IMR-90 (cell line): ENCODE measurements at regions not wholly inside any gene's neighbourhood (a gene's known extent, or its start where the extent isn't known, plus 50 kb on each side); places are given as distances from the start of the nearest gene placed in this dataset.

Experiments
- ATAC-seq: fragments of 200-7000 bp; cut with Tn5 transposase; 2 replicates; pipeline ENCODE4 v1.9.1; 2020; ENCODE audit warnings: low read depth, mild to moderate bottlenecking, moderate library complexity
- BruUV-seq: library from RNA; stranded (reverse); fragments of 400-500 nt; replicated peaks from 2 replicates; lab custom pipeline; 2021; lab: Mats Ljungman, UMichigan
- CTCF ChIA-PET: fragments of 300-600 bp; formaldehyde crosslinking; extraction: SDS; loops from one replicate; lab custom pipeline; 2021; ENCODE audit warnings: antibody characterized with exemption; lab: Yijun Ruan, JAX
- POLR2A ChIA-PET: fragments of 300-600 bp; sonication (Branson Sonifier 250); formaldehyde crosslinking; loops from one replicate; lab custom pipeline; 2022; ENCODE audit warnings: antibody characterized with exemption; ENCODE audit not compliant: unreplicated experiment; lab: Charles Lee
- DNase-seq: peaks from one replicate; pipeline ENCODE4 v3.0.0; 2013
- H2AFZ ChIP-seq: replicated peaks from 2 replicates; pipeline ENCODE3; 2013; ENCODE audit warnings: low read length, mild to moderate bottlenecking; ENCODE audit not compliant: poor library complexity
- H2AK5ac ChIP-seq: 2 replicates; pipeline ENCODE4 v1.6.1; 2013; ENCODE audit warnings: low read depth, low read length, inconsistent platforms
- H2AK9ac ChIP-seq: replicated peaks from 2 replicates; pipeline ENCODE3; 2013; ENCODE audit warnings: mild to moderate bottlenecking, low read depth, low read length, moderate library complexity; ENCODE audit not compliant: poor library complexity
- H2BK120ac ChIP-seq: 2 replicates; pipeline ENCODE4 v1.6.1; 2013; ENCODE audit warnings: low read depth, low read length, inconsistent platforms
- H2BK15ac ChIP-seq: 3 replicates; pipeline ENCODE4 v1.6.1; 2013; ENCODE audit warnings: low read depth, low read length, inconsistent platforms
- H2BK20ac ChIP-seq: 2 replicates; pipeline ENCODE4 v1.6.1; 2013; ENCODE audit warnings: low read depth, mild to moderate bottlenecking, inconsistent platforms, low read length, moderate library complexity
- H2BK5ac ChIP-seq: 2 replicates; pipeline ENCODE4 v1.6.1; 2013; ENCODE audit warnings: mild to moderate bottlenecking, low read depth, low read length, inconsistent platforms; ENCODE audit not compliant: poor library complexity, severe bottlenecking
- H3K14ac ChIP-seq: replicated peaks from 2 replicates; pipeline ENCODE4 v1.6.1; 2013; ENCODE audit warnings: low read depth, low read length, inconsistent platforms
- H3K18ac ChIP-seq: 2 replicates; pipeline ENCODE4 v1.6.1; 2013; ENCODE audit warnings: low read depth, low read length, control low read depth
- H3K23ac ChIP-seq: 2 replicates; pipeline ENCODE4 v1.6.1; 2013; ENCODE audit warnings: low read depth, low read length, inconsistent platforms
- H3K27ac ChIP-seq: 2 replicates; pipeline ENCODE4 v1.5.1; 2013; ENCODE audit warnings: mild to moderate bottlenecking, control low read depth, low read length; ENCODE audit not compliant: insufficient read depth
- H3K27me3 ChIP-seq: 2 replicates; pipeline ENCODE4 v1.6.1; 2013; ENCODE audit warnings: low read length; ENCODE audit not compliant: control insufficient read depth, insufficient read depth
- H3K36me3 ChIP-seq: 2 replicates; pipeline ENCODE4 v1.6.1; 2013; ENCODE audit warnings: low read length, mixed read lengths; ENCODE audit not compliant: control insufficient read depth, insufficient read depth
- H3K4ac ChIP-seq: 2 replicates; pipeline ENCODE4 v1.6.1; 2013; ENCODE audit warnings: low read depth, low read length, inconsistent platforms
- H3K4me1 ChIP-seq: 2 replicates; pipeline ENCODE4 v1.6.1; 2013; ENCODE audit warnings: low read length, mixed read lengths; ENCODE audit not compliant: control insufficient read depth, insufficient read depth
- H3K4me2 ChIP-seq: 2 replicates; pipeline ENCODE4 v1.6.1; 2013; ENCODE audit warnings: low read depth, mild to moderate bottlenecking, control low read depth, low read length, moderate library complexity
- H3K4me3 ChIP-seq: 2 replicates; pipeline ENCODE4 v1.5.1; 2013; ENCODE audit warnings: low read depth, mild to moderate bottlenecking, control low read depth, low read length, moderate library complexity; ENCODE audit not compliant: insufficient read depth
- H3K56ac ChIP-seq: 2 replicates; pipeline ENCODE4 v1.6.1; 2013; ENCODE audit warnings: low read length, inconsistent platforms; ENCODE audit not compliant: insufficient read depth; ENCODE audit errors: extremely low read depth
- H3K79me1 ChIP-seq, 2 experiments: 2 replicates each; pipeline ENCODE4 v1.6.1; 2013; ENCODE audit warnings: low read length in 2 of 2, inconsistent platforms in 1 of 2, low read depth in 1 of 2
- H3K9ac ChIP-seq: 2 replicates; pipeline ENCODE4 v1.6.1; 2013; ENCODE audit warnings: low read depth, low read length, control low read depth
- H3K9me1 ChIP-seq: 2 replicates; pipeline ENCODE4 v1.6.1; 2013; ENCODE audit warnings: low read length, inconsistent platforms; ENCODE audit not compliant: insufficient read depth
- H3K9me3 ChIP-seq: 2 replicates; pipeline ENCODE4 v1.6.1; 2013; ENCODE audit warnings: low read length; ENCODE audit not compliant: control insufficient read depth, insufficient read depth
- H4K20me1 ChIP-seq: 2 replicates; pipeline ENCODE4 v1.6.1; 2013; ENCODE audit warnings: low read length, inconsistent platforms; ENCODE audit not compliant: insufficient read depth
- H4K5ac ChIP-seq: 2 replicates; pipeline ENCODE4 v1.6.1; 2013; ENCODE audit warnings: mild to moderate bottlenecking, low read depth, low read length, control low read depth
- H4K8ac ChIP-seq, 2 experiments: 2 replicates each; pipeline ENCODE4 v1.6.1; 2013; ENCODE audit warnings: low read depth in 2 of 2, low read length in 2 of 2, control low read depth in 1 of 2, inconsistent platforms in 1 of 2
- H4K91ac ChIP-seq: 2 replicates; pipeline ENCODE4 v1.6.1; 2013; ENCODE audit warnings: low read depth, low read length, inconsistent platforms; ENCODE audit not compliant: insufficient read depth
- BHLHE40 ChIP-seq: fragments of 150-350 bp; IDR thresholded peaks from 2 replicates; pipeline ENCODE4 v1.6.1; 2016; ENCODE audit warnings: mild to moderate bottlenecking, low read depth, low read length
- CHD1 ChIP-seq: IDR thresholded peaks from 2 replicates; pipeline ENCODE4 v1.6.1; 2012; ENCODE audit warnings: low read depth, low read length, improper control_type of control experiment
- RCOR1 ChIP-seq: IDR thresholded peaks from 2 replicates; pipeline ENCODE4 v1.6.1; 2012; ENCODE audit warnings: mild to moderate bottlenecking, low read length, improper control_type of control experiment; ENCODE audit not compliant: insufficient replicate concordance
- RFX5 ChIP-seq: IDR thresholded peaks from 2 replicates; pipeline ENCODE4 v1.8.0; 2012; ENCODE audit warnings: low read depth, mild to moderate bottlenecking, low read length, moderate library complexity
- SMC3 ChIP-seq: fragments of 150-350 bp; IDR thresholded peaks from 2 replicates; pipeline ENCODE4 v1.6.1; 2016; ENCODE audit warnings: low read depth, mild to moderate bottlenecking, antibody characterized with exemption, low read length, moderate library complexity
- dilution Hi-C: fragments of 300-500 bp; cut with HindIII; formaldehyde crosslinking; loops from one replicate; pipeline ENCODE4 v1.14.3; 2018; ENCODE audit warnings: low sequenced_read_pairs; ENCODE audit not compliant: unreplicated experiment
- in situ Hi-C: fragments of 300-500 bp; cut with MboI; formaldehyde crosslinking; loops from 3 replicates; pipeline ENCODE4 v1.14.3; 2019; ENCODE audit warnings: low sequenced_read_pairs, inconsistent platforms, mixed read lengths
- intact Hi-C: fragments of 100-400 bp; cut with micrococcal nuclease; formaldehyde crosslinking; loops from 2 replicates; pipeline ENCODE4 v1.10.0; 2022
- TF ChIP-seq, protein P1 (sequence below): conservative IDR thresholded peaks from 2 replicates; pipeline ENCODE4 v1.5.1; 2012; ENCODE audit warnings: mild to moderate bottlenecking, low read depth, low read length, improper control_type of control experiment

DNA sequence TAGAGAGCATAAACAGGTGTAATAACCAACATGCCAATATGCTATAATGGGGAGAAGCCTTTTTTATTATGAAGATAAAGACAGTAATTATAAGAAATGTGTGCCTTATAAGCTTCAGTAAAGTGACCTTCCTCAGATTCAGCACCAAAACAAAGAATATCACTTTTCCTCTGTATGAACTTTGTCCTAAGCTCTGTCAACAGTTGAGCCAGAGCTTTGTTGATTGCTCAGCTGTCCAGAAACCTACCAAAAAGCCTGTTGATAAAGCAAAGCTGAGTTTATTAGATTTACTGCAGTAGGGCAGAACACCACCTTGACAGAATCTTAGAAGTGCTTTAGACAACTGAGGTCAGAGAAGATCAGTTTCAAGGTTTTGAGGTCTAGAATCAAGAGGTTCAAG lies 635.3 kb downstream of the EDEM1 start:
- DNase-seq (no peak), ATAC-seq (no peak)
- intact Hi-C loops, result no loop called here
- H3K79me1 ChIP-seq, result no peaks in the 10 kb centered on the region
- POLR2A ChIA-PET, result no interaction called here
- no TSS peak for BruUV-seq
- H4K5ac ChIP-seq, result no peak overlapping the region
- no peak overlapping the region for H3K4me3 ChIP-seq
- H3K56ac ChIP-seq, result no peak overlapping the region
- no peak overlapping the region for H3K9ac ChIP-seq
- H3K23ac ChIP-seq, result no peak overlapping the region
- no peak overlapping the region for H3K4ac ChIP-seq
- H4K8ac ChIP-seq, result no peak overlapping the region
- H2AK9ac ChIP-seq, result no peak overlapping the region
- no peak overlapping the region for H2BK120ac ChIP-seq
- peaks cover 3% of the 10 kb centered on the region; the same call in 1 of the 2 replicates for H3K9me3 ChIP-seq
- H3K36me3 ChIP-seq, result no peaks in the 10 kb centered on the region
- dilution Hi-C loops, result no loop called here
- no peaks in the 10 kb centered on the region for H3K4me1 ChIP-seq
- in situ Hi-C loops, result no loop called here
- no peak overlapping the region for H2BK5ac ChIP-seq
- H3K14ac ChIP-seq, result no peak overlapping the region
- no peak overlapping the region for H3K4me2 ChIP-seq
- no peaks in the 10 kb centered on the region for H3K9me1 ChIP-seq
- no peaks in the 10 kb centered on the region for H3K27me3 ChIP-seq
- H2BK20ac ChIP-seq, result no peak overlapping the region
- TF ChIP-seq CHD1, result no peak
- TF ChIP-seq, protein P1, sequence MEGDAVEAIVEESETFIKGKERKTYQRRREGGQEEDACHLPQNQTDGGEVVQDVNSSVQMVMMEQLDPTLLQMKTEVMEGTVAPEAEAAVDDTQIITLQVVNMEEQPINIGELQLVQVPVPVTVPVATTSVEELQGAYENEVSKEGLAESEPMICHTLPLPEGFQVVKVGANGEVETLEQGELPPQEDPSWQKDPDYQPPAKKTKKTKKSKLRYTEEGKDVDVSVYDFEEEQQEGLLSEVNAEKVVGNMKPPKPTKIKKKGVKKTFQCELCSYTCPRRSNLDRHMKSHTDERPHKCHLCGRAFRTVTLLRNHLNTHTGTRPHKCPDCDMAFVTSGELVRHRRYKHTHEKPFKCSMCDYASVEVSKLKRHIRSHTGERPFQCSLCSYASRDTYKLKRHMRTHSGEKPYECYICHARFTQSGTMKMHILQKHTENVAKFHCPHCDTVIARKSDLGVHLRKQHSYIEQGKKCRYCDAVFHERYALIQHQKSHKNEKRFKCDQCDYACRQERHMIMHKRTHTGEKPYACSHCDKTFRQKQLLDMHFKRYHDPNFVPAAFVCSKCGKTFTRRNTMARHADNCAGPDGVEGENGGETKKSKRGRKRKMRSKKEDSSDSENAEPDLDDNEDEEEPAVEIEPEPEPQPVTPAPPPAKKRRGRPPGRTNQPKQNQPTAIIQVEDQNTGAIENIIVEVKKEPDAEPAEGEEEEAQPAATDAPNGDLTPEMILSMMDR, result no peak
- TF ChIP-seq RFX5, result no peak
- no peak for TF ChIP-seq BHLHE40
- TF ChIP-seq SMC3, result no peak
- no peak for TF ChIP-seq RCOR1
- H4K91ac ChIP-seq, result no peak overlapping the region
- CTCF ChIA-PET, result interaction anchor here (0.6 kb wide), 1 partner anchor 198 kb away, joined by 3 read pairs; no protein-coding TSS in a partner anchor
- H3K27ac ChIP-seq, result no peak overlapping the region
- H2AFZ ChIP-seq, result no peak overlapping the region
- no peaks in the 10 kb centered on the region for H4K20me1 ChIP-seq
- H2AK5ac ChIP-seq, result no peak overlapping the region
- no peak overlapping the region for H3K18ac ChIP-seq
- no peak overlapping the region for H2BK15ac ChIP-seq
